Body of pancreas (tissue), 4 donors: ENCODE measurements at regions not wholly inside any gene's neighbourhood (a gene's known extent, or its start where the extent isn't known, plus 50 kb on each side); places are given as distances from the start of the nearest gene placed in this dataset.

ENCODE experiments used
- CTCF ChIP-seq, 7 experiments: fragments of 450-650 bp in 4 of 7; fragments of 200-600 bp in 3 of 7; sonication (generic) in 3 of 7; IDR thresholded peaks; one replicate each; pipeline ENCODE4 v1.5.1; 2016 to 2019; ENCODE audit warnings: antibody characterized with exemption in 7 of 7
- POLR2A ChIP-seq, 3 donors: fragments of 450-650 bp; IDR thresholded peaks; one replicate each; pipeline ENCODE4 v1.6.1; 2016; ENCODE audit warnings: antibody characterized with exemption in 3 of 3, mild to moderate bottlenecking in 2 of 3

- TF ChIP-seq CTCF (IDR thresholded peaks at IDR 0.05), result no peak
- TF ChIP-seq POLR2A (IDR thresholded peaks at IDR 0.05), result no peak
Measured at GRCh38 chr2:37544591-37545031, 126.8 kb downstream of the CDC42EP3 start.
